IMR-90 (cell line): ENCODE measurements at regions not wholly inside any gene's neighbourhood (a gene's known extent, or its start where the extent isn't known, plus 50 kb on each side); places are given as distances from the start of the nearest gene placed in this dataset.

Experiments
- ATAC-seq: fragments of 200-7000 bp; cut with Tn5 transposase; 2 replicates; pipeline ENCODE4 v1.9.1; 2020; ENCODE audit warnings: low read depth, mild to moderate bottlenecking, moderate library complexity
- BruUV-seq: library from RNA; stranded (reverse); fragments of 400-500 nt; replicated peaks from 2 replicates; lab custom pipeline; 2021; lab: Mats Ljungman, UMichigan
- CTCF ChIA-PET: fragments of 300-600 bp; formaldehyde crosslinking; extraction: SDS; loops from one replicate; lab custom pipeline; 2021; ENCODE audit warnings: antibody characterized with exemption; lab: Yijun Ruan, JAX
- POLR2A ChIA-PET: fragments of 300-600 bp; sonication (Branson Sonifier 250); formaldehyde crosslinking; loops from one replicate; lab custom pipeline; 2022; ENCODE audit warnings: antibody characterized with exemption; ENCODE audit not compliant: unreplicated experiment; lab: Charles Lee
- DNase-seq: peaks from one replicate; pipeline ENCODE4 v3.0.0; 2013
- H2AFZ ChIP-seq: replicated peaks from 2 replicates; pipeline ENCODE3; 2013; ENCODE audit warnings: low read length, mild to moderate bottlenecking; ENCODE audit not compliant: poor library complexity
- H2AK5ac ChIP-seq: 2 replicates; pipeline ENCODE4 v1.6.1; 2013; ENCODE audit warnings: low read depth, low read length, inconsistent platforms
- H2AK9ac ChIP-seq: replicated peaks from 2 replicates; pipeline ENCODE3; 2013; ENCODE audit warnings: mild to moderate bottlenecking, low read depth, low read length, moderate library complexity; ENCODE audit not compliant: poor library complexity
- H2BK120ac ChIP-seq: 2 replicates; pipeline ENCODE4 v1.6.1; 2013; ENCODE audit warnings: low read depth, low read length, inconsistent platforms
- H2BK15ac ChIP-seq: 3 replicates; pipeline ENCODE4 v1.6.1; 2013; ENCODE audit warnings: low read depth, low read length, inconsistent platforms
- H2BK20ac ChIP-seq: 2 replicates; pipeline ENCODE4 v1.6.1; 2013; ENCODE audit warnings: low read depth, mild to moderate bottlenecking, inconsistent platforms, low read length, moderate library complexity
- H2BK5ac ChIP-seq: 2 replicates; pipeline ENCODE4 v1.6.1; 2013; ENCODE audit warnings: mild to moderate bottlenecking, low read depth, low read length, inconsistent platforms; ENCODE audit not compliant: poor library complexity, severe bottlenecking
- H3K14ac ChIP-seq: replicated peaks from 2 replicates; pipeline ENCODE4 v1.6.1; 2013; ENCODE audit warnings: low read depth, low read length, inconsistent platforms
- H3K18ac ChIP-seq: 2 replicates; pipeline ENCODE4 v1.6.1; 2013; ENCODE audit warnings: low read depth, low read length, control low read depth
- H3K23ac ChIP-seq: 2 replicates; pipeline ENCODE4 v1.6.1; 2013; ENCODE audit warnings: low read depth, low read length, inconsistent platforms
- H3K27ac ChIP-seq: 2 replicates; pipeline ENCODE4 v1.5.1; 2013; ENCODE audit warnings: mild to moderate bottlenecking, control low read depth, low read length; ENCODE audit not compliant: insufficient read depth
- H3K27me3 ChIP-seq: 2 replicates; pipeline ENCODE4 v1.6.1; 2013; ENCODE audit warnings: low read length; ENCODE audit not compliant: control insufficient read depth, insufficient read depth
- H3K36me3 ChIP-seq: 2 replicates; pipeline ENCODE4 v1.6.1; 2013; ENCODE audit warnings: low read length, mixed read lengths; ENCODE audit not compliant: control insufficient read depth, insufficient read depth
- H3K4ac ChIP-seq: 2 replicates; pipeline ENCODE4 v1.6.1; 2013; ENCODE audit warnings: low read depth, low read length, inconsistent platforms
- H3K4me1 ChIP-seq: 2 replicates; pipeline ENCODE4 v1.6.1; 2013; ENCODE audit warnings: low read length, mixed read lengths; ENCODE audit not compliant: control insufficient read depth, insufficient read depth
- H3K4me2 ChIP-seq: 2 replicates; pipeline ENCODE4 v1.6.1; 2013; ENCODE audit warnings: low read depth, mild to moderate bottlenecking, control low read depth, low read length, moderate library complexity
- H3K4me3 ChIP-seq: 2 replicates; pipeline ENCODE4 v1.5.1; 2013; ENCODE audit warnings: low read depth, mild to moderate bottlenecking, control low read depth, low read length, moderate library complexity; ENCODE audit not compliant: insufficient read depth
- H3K56ac ChIP-seq: 2 replicates; pipeline ENCODE4 v1.6.1; 2013; ENCODE audit warnings: low read length, inconsistent platforms; ENCODE audit not compliant: insufficient read depth; ENCODE audit errors: extremely low read depth
- H3K79me1 ChIP-seq, 2 experiments: 2 replicates each; pipeline ENCODE4 v1.6.1; 2013; ENCODE audit warnings: low read length in 2 of 2, inconsistent platforms in 1 of 2, low read depth in 1 of 2
- H3K9ac ChIP-seq: 2 replicates; pipeline ENCODE4 v1.6.1; 2013; ENCODE audit warnings: low read depth, low read length, control low read depth
- H3K9me1 ChIP-seq: 2 replicates; pipeline ENCODE4 v1.6.1; 2013; ENCODE audit warnings: low read length, inconsistent platforms; ENCODE audit not compliant: insufficient read depth
- H3K9me3 ChIP-seq: 2 replicates; pipeline ENCODE4 v1.6.1; 2013; ENCODE audit warnings: low read length; ENCODE audit not compliant: control insufficient read depth, insufficient read depth
- H4K20me1 ChIP-seq: 2 replicates; pipeline ENCODE4 v1.6.1; 2013; ENCODE audit warnings: low read length, inconsistent platforms; ENCODE audit not compliant: insufficient read depth
- H4K5ac ChIP-seq: 2 replicates; pipeline ENCODE4 v1.6.1; 2013; ENCODE audit warnings: mild to moderate bottlenecking, low read depth, low read length, control low read depth
- H4K8ac ChIP-seq, 2 experiments: 2 replicates each; pipeline ENCODE4 v1.6.1; 2013; ENCODE audit warnings: low read depth in 2 of 2, low read length in 2 of 2, control low read depth in 1 of 2, inconsistent platforms in 1 of 2
- H4K91ac ChIP-seq: 2 replicates; pipeline ENCODE4 v1.6.1; 2013; ENCODE audit warnings: low read depth, low read length, inconsistent platforms; ENCODE audit not compliant: insufficient read depth
- MAFK ChIP-seq: IDR thresholded peaks from 2 replicates; pipeline ENCODE4 v1.6.1; 2012; ENCODE audit warnings: low read depth, low read length, improper control_type of control experiment
- RFX5 ChIP-seq: IDR thresholded peaks from 2 replicates; pipeline ENCODE4 v1.8.0; 2012; ENCODE audit warnings: low read depth, mild to moderate bottlenecking, low read length, moderate library complexity
- WGBS, 2 experiments: methylation state at CpG; one replicate each; pipeline versions ENCODE4 v1.1.5 to v1.1.7; 2013; ENCODE audit warnings: missing lambda C conversion rate in 2 of 2; ENCODE audit not compliant: insufficient read length in 1 of 2; ENCODE audit errors: extremely low coverage in 2 of 2; 5-methylcytosine and 5-hydroxymethylcytosine counted together
- dilution Hi-C: fragments of 300-500 bp; cut with HindIII; formaldehyde crosslinking; loops from one replicate; pipeline ENCODE4 v1.14.3; 2018; ENCODE audit warnings: low sequenced_read_pairs; ENCODE audit not compliant: unreplicated experiment
- in situ Hi-C: fragments of 300-500 bp; cut with MboI; formaldehyde crosslinking; loops from 3 replicates; pipeline ENCODE4 v1.14.3; 2019; ENCODE audit warnings: low sequenced_read_pairs, inconsistent platforms, mixed read lengths
- intact Hi-C: fragments of 100-400 bp; cut with micrococcal nuclease; formaldehyde crosslinking; loops from 2 replicates; pipeline ENCODE4 v1.10.0; 2022
- TF ChIP-seq, protein P1 (sequence below): fragments of 150-350 bp; IDR thresholded peaks from 2 replicates; pipeline ENCODE4 v1.6.1; 2016; ENCODE audit warnings: low read depth, mild to moderate bottlenecking, low read length, moderate library complexity, borderline replicate concordance
- TF ChIP-seq, protein P2 (sequence below): conservative IDR thresholded peaks from 2 replicates; pipeline ENCODE4 v1.5.1; 2012; ENCODE audit warnings: mild to moderate bottlenecking, low read depth, low read length, improper control_type of control experiment

DNA sequence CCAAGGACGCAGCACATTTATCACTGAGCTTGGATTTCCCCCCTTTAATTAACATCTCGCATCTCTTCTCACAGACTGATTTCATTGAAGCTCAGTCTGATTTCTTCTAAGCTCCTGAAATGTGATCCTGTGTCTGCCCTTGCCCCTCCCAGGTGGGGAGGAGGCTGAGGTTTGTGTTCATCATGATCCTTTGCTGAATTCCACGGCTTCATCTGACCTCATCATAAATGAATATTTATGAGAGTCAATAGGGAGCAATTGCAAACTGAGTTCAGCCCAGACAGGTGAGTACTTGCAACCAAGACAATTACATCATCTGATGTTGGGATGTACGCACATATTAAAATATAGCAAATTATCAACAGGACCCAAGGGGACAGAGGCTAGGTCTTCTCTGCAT lies 72.4 kb downstream of the MAP1LC3B2 start:
- POLR2A ChIA-PET: no interaction called here

More for the DNA sequence above, 72.4 kb downstream of the MAP1LC3B2 start:
- intact Hi-C loops: no loop called here
- no peak overlapping the region for H3K27ac ChIP-seq
- H3K9me3 ChIP-seq: no peaks in the 10 kb centered on the region
- H3K4me2 ChIP-seq: no peak overlapping the region
- no peak overlapping the region for H2AFZ ChIP-seq
- no peak overlapping the region for H2AK5ac ChIP-seq
- H4K5ac ChIP-seq: no peak overlapping the region
- BruUV-seq: no TSS peak
- no peak overlapping the region for H3K4me3 ChIP-seq
- CTCF ChIA-PET: interaction anchor here (0.6 to 0.7 kb wide), 2 partner anchors 14 to 62 kb away, joined by 4 to 6 read pairs; no protein-coding TSS in a partner anchor
- H4K8ac ChIP-seq: no peak overlapping the region
- no peak overlapping the region for H2AK9ac ChIP-seq
- no peak overlapping the region for H4K91ac ChIP-seq
- no peaks in the 10 kb centered on the region for H3K36me3 ChIP-seq
- H3K18ac ChIP-seq: no peak overlapping the region
- H2BK15ac ChIP-seq: no peak overlapping the region
- no peaks in the 10 kb centered on the region for H4K20me1 ChIP-seq
- dilution Hi-C loops: no loop called here
- no peak for ATAC-seq
- peaks cover 34% of the 10 kb centered on the region for H3K27me3 ChIP-seq
- H3K9ac ChIP-seq: no peak overlapping the region
- TF ChIP-seq, protein P1, sequence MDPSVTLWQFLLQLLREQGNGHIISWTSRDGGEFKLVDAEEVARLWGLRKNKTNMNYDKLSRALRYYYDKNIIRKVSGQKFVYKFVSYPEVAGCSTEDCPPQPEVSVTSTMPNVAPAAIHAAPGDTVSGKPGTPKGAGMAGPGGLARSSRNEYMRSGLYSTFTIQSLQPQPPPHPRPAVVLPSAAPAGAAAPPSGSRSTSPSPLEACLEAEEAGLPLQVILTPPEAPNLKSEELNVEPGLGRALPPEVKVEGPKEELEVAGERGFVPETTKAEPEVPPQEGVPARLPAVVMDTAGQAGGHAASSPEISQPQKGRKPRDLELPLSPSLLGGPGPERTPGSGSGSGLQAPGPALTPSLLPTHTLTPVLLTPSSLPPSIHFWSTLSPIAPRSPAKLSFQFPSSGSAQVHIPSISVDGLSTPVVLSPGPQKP: no peak
- TF ChIP-seq RFX5 (no peak), MAFK (no peak)
- TF ChIP-seq, protein P2, sequence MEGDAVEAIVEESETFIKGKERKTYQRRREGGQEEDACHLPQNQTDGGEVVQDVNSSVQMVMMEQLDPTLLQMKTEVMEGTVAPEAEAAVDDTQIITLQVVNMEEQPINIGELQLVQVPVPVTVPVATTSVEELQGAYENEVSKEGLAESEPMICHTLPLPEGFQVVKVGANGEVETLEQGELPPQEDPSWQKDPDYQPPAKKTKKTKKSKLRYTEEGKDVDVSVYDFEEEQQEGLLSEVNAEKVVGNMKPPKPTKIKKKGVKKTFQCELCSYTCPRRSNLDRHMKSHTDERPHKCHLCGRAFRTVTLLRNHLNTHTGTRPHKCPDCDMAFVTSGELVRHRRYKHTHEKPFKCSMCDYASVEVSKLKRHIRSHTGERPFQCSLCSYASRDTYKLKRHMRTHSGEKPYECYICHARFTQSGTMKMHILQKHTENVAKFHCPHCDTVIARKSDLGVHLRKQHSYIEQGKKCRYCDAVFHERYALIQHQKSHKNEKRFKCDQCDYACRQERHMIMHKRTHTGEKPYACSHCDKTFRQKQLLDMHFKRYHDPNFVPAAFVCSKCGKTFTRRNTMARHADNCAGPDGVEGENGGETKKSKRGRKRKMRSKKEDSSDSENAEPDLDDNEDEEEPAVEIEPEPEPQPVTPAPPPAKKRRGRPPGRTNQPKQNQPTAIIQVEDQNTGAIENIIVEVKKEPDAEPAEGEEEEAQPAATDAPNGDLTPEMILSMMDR: no peak
- no CpG with 5 or more reads among the region's 4 CpGs for WGBS, 2 experiments
- H3K79me1 ChIP-seq: no peaks in the 10 kb centered on the region
- H3K9me1 ChIP-seq: no peaks in the 10 kb centered on the region
- no peak overlapping the region for H2BK5ac ChIP-seq
- H3K4ac ChIP-seq: no peak overlapping the region
- H2BK20ac ChIP-seq: no peak overlapping the region
- H2BK120ac ChIP-seq: no peak overlapping the region
- H3K56ac ChIP-seq: no peak overlapping the region
- no peaks in the 10 kb centered on the region for H3K4me1 ChIP-seq
- no peak overlapping the region for H3K14ac ChIP-seq
- H3K23ac ChIP-seq: no peak overlapping the region
- DNase-seq: no peak
- in situ Hi-C loops: no loop called here
